ENCODE measurements at regions not wholly inside any gene's neighbourhood (a gene's known extent, or its start where the extent isn't known, plus 50 kb on each side); places are given as distances from the start of the nearest gene placed in this dataset.
"Not testable (repeated sequence)": the region's sequence is repeated elsewhere in the genome, so short reads cannot be mapped to it uniquely, and the experiment has no call there.

DNA sequence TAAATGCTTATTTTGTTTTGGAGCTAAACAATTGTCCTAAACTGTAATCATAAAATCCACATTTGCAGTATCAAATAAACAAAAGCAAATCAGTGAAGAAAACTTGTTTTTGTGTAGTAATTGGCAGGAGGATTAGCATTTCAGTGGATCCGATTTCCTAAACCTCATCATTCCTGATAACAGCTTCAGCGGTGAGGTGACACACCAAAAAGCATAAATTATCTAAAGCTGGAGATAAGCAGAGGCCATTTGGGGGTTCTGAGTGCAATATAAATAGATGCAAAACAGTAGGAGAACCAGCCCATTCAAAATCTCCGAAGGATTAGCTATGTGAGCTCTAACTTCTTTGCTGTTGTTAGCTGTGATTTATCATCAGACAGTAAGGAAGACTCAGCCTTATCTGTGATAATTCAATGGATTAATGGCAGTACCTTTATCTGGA is 235.8 kb downstream of the EPHA7 start:
- POLR2A ChIA-PET: no interaction called here
- no peak overlapping the region for H3K4me3 Mint-ChIP-seq

DNA sequence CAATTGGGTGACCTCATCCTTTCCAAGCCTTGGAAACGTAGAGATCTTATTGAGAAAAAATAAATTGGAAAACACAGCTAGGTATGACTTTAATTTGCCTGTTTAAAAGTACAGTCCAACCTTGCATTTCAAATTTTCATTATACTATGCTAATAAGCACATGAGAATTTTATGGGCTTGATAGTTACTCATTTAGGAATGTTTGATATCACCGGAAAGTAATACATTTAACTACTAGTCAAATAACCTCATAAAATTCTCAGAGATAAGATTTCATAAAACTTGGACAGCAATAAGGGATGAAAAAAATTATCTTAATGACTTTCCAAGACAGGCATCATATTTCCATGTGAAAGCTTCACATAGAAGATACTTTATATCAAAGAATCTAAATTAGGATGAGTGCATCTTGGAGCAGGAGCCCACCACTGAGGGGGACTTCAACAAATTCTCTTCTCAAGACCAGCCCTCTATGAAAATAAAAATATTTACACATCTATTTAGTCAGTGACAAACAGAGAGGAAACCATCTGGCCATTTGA is 236.3 kb downstream of the EPHA7 start:
- no peak overlapping the region for H3K4me3 Mint-ChIP-seq
- DNase-seq: no peak
- POLR2A ChIA-PET: no interaction called here
- H3K27me3 Mint-ChIP-seq: no peaks in the 10 kb centered on the region
- no peaks in the 10 kb centered on the region for H3K36me3 Mint-ChIP-seq
- H3K9me3 Mint-ChIP-seq: peaks cover 0 to 16% (median 5%) of the 10 kb centered on the region in 9 donors
- no peak overlapping the region for H3K27ac Mint-ChIP-seq
- no peaks in the 10 kb centered on the region for H3K4me1 Mint-ChIP-seq
- ATAC-seq: no peak

More for the DNA sequence above, 235.8 kb downstream of the EPHA7 start:
- DNase-seq (no peak), ATAC-seq (no peak)
- Mint-ChIP-seq H3K27ac (no peak overlapping the region), H3K36me3 (no peaks in the 10 kb centered on the region), H3K27me3 (no peaks in the 10 kb centered on the region), H3K4me1 (no peaks in the 10 kb centered on the region), H3K9me3 (peaks cover 0 to 14% (median 5%) of the 10 kb centered on the region in 9 donors)

DNA sequence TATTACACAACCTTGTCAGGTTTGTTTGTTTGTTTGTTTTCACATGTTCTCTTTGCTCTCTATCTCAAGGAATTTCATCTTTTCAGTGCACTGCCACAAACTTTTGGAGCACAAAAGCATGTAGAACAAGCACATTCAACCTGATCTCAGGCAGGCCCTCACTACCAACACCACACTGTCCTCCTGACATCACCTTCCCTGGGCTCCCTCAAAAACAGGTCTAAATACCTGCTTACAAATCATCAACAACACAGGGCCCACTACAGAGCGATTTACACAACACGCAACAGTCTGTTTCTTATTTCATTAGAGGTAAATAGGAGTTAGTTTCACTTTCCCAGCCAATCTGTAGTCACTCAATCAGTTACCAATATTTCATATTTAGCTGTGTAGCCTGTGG is 241.4 kb downstream of the EPHA7 start:
- H3K27ac Mint-ChIP-seq: no peak overlapping the region
- H3K4me3 Mint-ChIP-seq: no peak overlapping the region
- DNase-seq: no peak
- no peaks in the 10 kb centered on the region for H3K36me3 Mint-ChIP-seq
- POLR2A ChIA-PET: no interaction called here
- peaks cover 0 to 14% (median 0%) of the 10 kb centered on the region in 4 donors for H3K4me1 Mint-ChIP-seq
- no peaks in the 10 kb centered on the region for H3K27me3 Mint-ChIP-seq
- no peak for ATAC-seq
- peaks cover 0 to 38% (median 6%) of the 10 kb centered on the region in 9 donors for H3K9me3 Mint-ChIP-seq

DNA sequence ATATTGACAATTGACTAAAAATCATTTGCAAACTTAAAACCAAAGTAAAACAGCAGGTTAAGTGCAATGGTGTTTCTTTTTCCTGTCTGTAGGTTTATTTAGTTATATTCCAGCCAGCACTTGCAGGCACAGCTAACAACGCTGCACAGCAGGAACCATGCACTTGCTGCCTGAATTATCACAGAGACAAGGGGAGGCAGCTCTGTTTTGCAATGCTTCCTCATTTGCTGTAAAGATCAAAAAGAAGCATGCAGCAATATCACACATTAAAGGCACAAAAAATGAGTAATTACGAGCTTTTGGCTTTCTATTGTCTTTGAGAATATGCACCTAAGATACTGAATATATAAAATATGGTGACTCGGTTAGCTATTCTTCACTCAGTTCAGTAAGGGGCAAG is 241.9 kb downstream of the EPHA7 start:
- Mint-ChIP-seq H3K27ac (no peak overlapping the region), H3K27me3 (no peaks in the 10 kb centered on the region), H3K9me3 (peaks cover 0 to 38% (median 6%) of the 10 kb centered on the region in 9 donors), H3K4me3 (no peak overlapping the region), H3K36me3 (no peaks in the 10 kb centered on the region), H3K4me1 (peaks cover 0 to 14% (median 0%) of the 10 kb centered on the region in 4 donors)
- ATAC-seq (no peak), DNase-seq (no peak)
- POLR2A ChIA-PET: no interaction called here

DNA sequence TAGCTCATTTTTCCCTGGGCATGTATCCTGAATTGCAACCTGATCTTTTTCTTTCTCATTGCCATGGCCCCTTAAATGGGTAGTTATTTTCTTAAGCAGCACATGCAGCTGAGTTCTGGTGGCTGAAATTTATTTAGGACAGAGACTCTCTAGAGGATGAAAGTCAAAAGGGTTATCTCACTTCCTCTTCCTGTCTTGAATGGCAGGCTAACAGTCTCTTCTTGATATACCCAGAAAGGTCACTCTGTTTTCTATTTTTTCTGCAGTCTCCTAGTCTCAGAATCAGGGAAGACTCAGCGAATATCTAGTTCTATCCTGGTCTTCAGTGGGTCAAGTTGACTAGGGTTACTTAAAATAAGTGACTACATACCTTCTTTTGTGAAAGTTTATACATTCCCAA is 243.3 kb downstream of the EPHA7 start:
- H3K27ac Mint-ChIP-seq: no peak overlapping the region
- no peaks in the 10 kb centered on the region for H3K36me3 Mint-ChIP-seq
- H3K4me1 Mint-ChIP-seq: peaks cover 0 to 14% (median 0%) of the 10 kb centered on the region in 4 donors
- ATAC-seq (no peak), DNase-seq (no peak)
- POLR2A ChIA-PET: no interaction called here
- H3K27me3 Mint-ChIP-seq: no peaks in the 10 kb centered on the region
- no peak overlapping the region for H3K4me3 Mint-ChIP-seq
- peaks cover 0 to 38% (median 6%) of the 10 kb centered on the region in 9 donors for H3K9me3 Mint-ChIP-seq

DNA sequence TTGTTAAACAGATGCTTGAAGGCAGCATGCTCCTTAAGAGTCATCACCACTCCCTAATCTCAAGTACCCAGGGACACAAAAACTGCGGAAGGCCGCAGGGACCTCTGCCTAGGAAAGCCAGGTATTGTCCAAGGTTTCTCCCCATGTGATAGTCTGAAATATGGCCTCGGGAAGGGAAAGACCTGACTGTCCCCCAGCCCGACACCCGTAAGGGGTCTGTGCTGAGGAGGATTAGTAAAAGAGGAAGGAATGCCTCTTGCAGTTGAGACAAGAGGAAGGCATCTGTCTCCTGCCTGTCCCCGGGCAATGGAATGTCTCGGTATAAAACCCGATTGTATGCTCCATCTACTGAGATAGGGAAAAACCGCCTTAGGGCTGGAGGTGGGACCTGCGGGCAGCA is 245.8 kb downstream of the EPHA7 start:
- DNase-seq, H3K27ac Mint-ChIP-seq, H3K27me3 Mint-ChIP-seq, ATAC-seq, POLR2A ChIA-PET, H3K4me3 Mint-ChIP-seq, H3K36me3 Mint-ChIP-seq: not testable (repeated sequence)
- Mint-ChIP-seq H3K9me3 (peaks cover 2 to 25% (median 6%) of the 10 kb centered on the region in 9 donors), H3K4me1 (peaks cover 0 to 14% (median 0%) of the 10 kb centered on the region in 4 donors)

DNA sequence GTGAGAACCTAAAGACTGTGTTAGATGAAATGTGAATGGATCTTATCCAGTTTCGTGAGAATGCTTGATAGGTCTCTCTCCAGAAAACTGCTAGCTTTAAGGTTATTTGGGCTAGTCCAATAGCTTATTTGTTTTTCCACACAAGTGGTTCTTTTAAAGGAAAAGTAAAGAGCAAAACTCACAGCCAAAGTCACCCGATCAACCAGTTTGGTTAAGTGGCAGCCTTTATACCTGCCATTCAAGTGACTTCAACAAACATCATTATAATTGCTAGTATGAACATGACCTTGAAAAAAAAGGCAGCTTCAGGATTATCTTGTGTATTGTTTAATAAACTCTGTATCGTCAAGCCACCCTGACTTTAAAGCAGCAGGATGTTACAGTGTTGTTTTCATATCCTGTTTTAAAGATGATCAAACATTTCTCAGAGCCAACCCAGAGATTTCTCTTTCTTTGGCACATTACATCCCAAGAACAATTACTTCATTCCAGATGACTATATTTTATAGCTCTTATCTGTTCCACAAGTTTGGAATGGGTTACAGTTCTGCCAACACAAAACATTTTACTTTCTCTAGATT is 253.4 kb downstream of the EPHA7 start:
- H3K27ac Mint-ChIP-seq: no peak overlapping the region
- H3K36me3 Mint-ChIP-seq: no peaks in the 10 kb centered on the region
- ATAC-seq: no peak
- H3K4me3 Mint-ChIP-seq: no peak overlapping the region
- H3K9me3 Mint-ChIP-seq: peaks cover 0 to 4% (median 2%) of the 10 kb centered on the region in 9 donors
- POLR2A ChIA-PET: no interaction called here
- no peak for DNase-seq
- H3K27me3 Mint-ChIP-seq: no peaks in the 10 kb centered on the region
- no peaks in the 10 kb centered on the region for H3K4me1 Mint-ChIP-seq

DNA sequence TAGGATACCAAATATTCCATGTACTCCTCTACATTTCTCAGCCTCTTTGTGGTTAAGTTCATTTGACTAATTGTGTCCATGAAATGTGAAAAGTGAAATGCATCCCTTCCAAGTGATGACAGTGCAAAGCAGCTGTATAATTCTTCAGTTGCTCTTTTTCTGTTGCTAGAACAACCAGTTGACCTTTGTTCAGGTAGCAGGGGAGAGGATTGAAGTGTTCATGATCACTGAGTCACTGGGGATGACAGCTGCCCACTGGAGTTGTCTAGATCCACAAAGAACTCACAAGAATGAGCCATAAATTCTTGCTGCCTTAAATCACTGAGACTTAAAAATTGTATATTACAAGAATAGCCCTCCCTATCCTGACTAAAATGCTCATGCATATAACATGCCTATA is 254.6 kb downstream of the EPHA7 start:
- peaks cover 0 to 3% (median 2%) of the 10 kb centered on the region in 9 donors for H3K9me3 Mint-ChIP-seq

DNA sequence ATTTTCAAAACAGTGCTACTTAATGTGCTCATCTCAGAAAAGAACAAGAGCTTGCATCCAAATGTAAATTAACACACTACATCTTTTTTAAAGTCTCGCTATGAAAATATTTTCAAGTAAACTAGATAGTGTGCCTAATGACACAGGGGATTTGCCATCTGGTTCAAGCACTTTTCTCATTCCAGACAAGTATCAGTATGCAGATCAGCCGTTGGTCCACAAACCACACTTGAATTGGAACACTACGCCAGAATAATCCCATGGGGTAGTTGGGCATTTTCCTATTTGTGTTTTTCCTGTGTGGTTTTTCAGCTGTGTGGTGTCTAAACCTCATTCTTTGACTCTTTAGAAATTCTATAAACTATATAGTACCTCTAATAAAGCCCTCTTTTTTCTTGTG is 256.2 kb downstream of the EPHA7 start:
- ATAC-seq (no peak), DNase-seq (no peak)
- Mint-ChIP-seq H3K27me3 (no peaks in the 10 kb centered on the region), H3K36me3 (no peaks in the 10 kb centered on the region), H3K9me3 (peaks cover 0 to 14% (median 5%) of the 10 kb centered on the region in 9 donors), H3K4me3 (no peak overlapping the region), H3K27ac (no peak overlapping the region), H3K4me1 (no peaks in the 10 kb centered on the region)
- POLR2A ChIA-PET: no interaction called here

More for the DNA sequence above, 254.6 kb downstream of the EPHA7 start:
- H3K36me3 Mint-ChIP-seq: no peaks in the 10 kb centered on the region
- no peaks in the 10 kb centered on the region for H3K4me1 Mint-ChIP-seq
- POLR2A ChIA-PET: no interaction called here
- no peaks in the 10 kb centered on the region for H3K27me3 Mint-ChIP-seq
- DNase-seq (no peak), ATAC-seq (no peak)
- H3K4me3 Mint-ChIP-seq: no peak overlapping the region
- no peak overlapping the region for H3K27ac Mint-ChIP-seq

DNA sequence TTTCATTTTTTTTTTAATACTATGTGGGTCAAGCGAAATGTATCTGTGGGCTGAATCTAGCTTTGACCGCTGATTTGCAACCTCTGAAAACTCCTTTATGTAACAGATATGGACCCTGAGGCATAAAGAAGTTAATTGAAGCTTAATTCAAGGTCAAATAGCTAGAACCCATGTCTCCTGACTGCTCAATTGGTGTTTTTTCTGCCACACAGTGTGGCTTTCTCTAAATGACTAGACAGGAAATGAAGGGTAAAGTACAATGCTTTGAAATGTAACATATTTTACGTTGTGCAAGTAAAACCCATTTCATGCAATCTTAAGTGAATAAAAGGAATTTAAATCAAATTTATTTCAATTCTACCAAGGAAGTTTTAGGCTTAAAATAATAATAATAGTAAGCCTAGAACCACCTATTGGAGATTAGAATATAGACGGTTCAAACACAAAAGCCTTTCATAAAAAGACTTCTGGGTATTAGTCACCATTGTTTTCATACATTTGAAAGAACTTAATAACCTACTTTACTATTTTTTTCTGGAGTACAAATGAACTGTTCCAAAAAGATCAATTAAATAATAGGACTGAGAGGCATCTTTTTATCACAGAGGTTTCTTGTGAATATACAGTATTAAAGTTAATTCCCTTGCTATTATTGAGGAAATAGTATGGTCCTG is 279.8 kb downstream of the EPHA7 start:
- ATAC-seq (no peak), DNase-seq (no peak)
- Mint-ChIP-seq H3K27ac (no peak overlapping the region), H3K27me3 (no peaks in the 10 kb centered on the region), H3K36me3 (no peaks in the 10 kb centered on the region), H3K4me1 (no peaks in the 10 kb centered on the region), H3K9me3 (peaks cover 0 to 13% (median under 1%) of the 10 kb centered on the region in 9 donors), H3K4me3 (no peak overlapping the region)
- POLR2A ChIA-PET: no interaction called here

DNA sequence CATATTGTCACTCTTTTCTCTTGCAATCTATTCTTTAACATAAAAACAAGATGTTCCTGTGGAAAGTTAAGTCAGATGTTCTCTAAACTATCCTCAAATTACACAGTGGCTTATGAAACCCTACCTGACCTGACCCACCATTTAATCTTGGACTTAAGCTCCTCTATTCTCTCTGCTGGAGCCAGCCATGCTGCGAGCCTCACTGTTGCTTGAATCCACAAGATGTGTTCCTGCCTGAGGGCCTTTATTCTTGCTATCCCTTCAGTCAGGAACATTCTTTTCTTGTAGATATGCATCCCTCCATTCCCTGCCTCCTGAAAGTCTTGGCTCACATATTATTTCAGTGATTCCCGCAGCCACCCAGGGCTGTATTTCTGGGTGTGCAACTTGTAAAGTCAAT is 283.2 kb downstream of the EPHA7 start:
- no peak for DNase-seq
- no peaks in the 10 kb centered on the region for H3K36me3 Mint-ChIP-seq
- H3K9me3 Mint-ChIP-seq: peaks cover 0 to 13% (median 4%) of the 10 kb centered on the region in 9 donors
- no peak overlapping the region for H3K4me3 Mint-ChIP-seq
- H3K27ac Mint-ChIP-seq: no peak overlapping the region
- no peak for ATAC-seq
- H3K27me3 Mint-ChIP-seq: no peaks in the 10 kb centered on the region
- H3K4me1 Mint-ChIP-seq: no peaks in the 10 kb centered on the region
- POLR2A ChIA-PET: no interaction called here

DNA sequence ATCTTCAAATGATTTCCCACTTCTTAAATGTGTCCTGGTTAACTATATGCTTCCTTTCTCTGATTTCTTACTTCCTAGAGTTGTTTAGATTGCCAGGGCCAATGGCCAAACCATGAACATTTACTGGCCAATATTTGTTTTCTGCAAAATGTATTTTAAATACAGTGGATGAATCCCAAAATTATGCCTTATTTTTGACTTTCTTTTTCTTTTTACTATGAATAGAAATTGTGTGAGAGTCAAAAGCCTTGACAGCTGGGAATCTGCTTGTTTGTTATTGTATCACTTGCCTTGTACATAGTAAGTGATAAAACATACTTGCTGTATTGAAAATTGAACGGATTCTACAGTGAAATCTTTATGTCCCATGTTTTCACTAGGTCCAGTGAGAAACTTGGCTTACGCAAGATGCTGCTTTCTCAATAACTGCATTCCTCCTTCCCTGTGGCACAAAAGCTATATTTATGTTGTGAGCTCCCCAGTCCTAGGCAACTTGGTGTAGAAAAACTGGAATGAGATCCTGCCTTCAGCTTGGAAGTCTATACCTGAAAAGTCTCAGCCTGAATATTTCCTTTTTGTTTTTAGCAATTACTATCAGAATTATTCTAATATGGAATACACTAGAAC is 295.2 kb downstream of the EPHA7 start:
- H3K36me3 Mint-ChIP-seq: no peaks in the 10 kb centered on the region
- POLR2A ChIA-PET: no interaction called here
- ATAC-seq: no peak
- no peak for DNase-seq
- H3K27me3 Mint-ChIP-seq: no peaks in the 10 kb centered on the region
- H3K4me1 Mint-ChIP-seq: no peaks in the 10 kb centered on the region
- no peak overlapping the region for H3K4me3 Mint-ChIP-seq
- no peak overlapping the region for H3K27ac Mint-ChIP-seq
- peaks cover 0 to 19% (median 11%) of the 10 kb centered on the region in 9 donors for H3K9me3 Mint-ChIP-seq

DNA sequence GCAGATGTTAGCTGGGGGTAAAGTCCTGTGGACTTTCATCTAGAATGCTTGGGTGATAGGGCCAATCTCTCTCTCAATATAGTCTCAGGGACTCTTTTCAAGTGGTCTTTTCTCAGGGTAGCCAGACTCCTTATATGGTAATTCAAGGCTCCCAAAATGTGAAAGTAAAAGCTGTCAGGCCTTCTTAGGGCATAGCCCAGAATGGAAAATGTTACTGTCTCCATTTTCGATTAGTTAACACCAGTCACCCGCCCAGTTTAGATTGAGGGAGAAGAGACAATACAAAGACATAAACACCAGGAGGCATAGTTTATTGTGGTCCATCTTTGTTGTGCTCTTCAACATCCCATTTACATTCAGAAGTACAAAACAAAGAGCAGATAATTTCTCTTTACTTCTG is 295.8 kb downstream of the EPHA7 start:
- no peak overlapping the region for H3K4me3 Mint-ChIP-seq
- POLR2A ChIA-PET: no interaction called here
- no peak for DNase-seq
- ATAC-seq: no peak
- H3K27ac Mint-ChIP-seq: no peak overlapping the region
- no peaks in the 10 kb centered on the region for H3K4me1 Mint-ChIP-seq
- H3K9me3 Mint-ChIP-seq: peaks cover 0 to 19% (median 7%) of the 10 kb centered on the region in 9 donors
- no peaks in the 10 kb centered on the region for H3K27me3 Mint-ChIP-seq
- no peaks in the 10 kb centered on the region for H3K36me3 Mint-ChIP-seq

Measured in naive thymus-derived CD8-positive, alpha-beta T cell (primary cell).